Liver (tissue), 8 donors: ENCODE measurements at regions not wholly inside any gene's neighbourhood (a gene's known extent, or its start where the extent isn't known, plus 50 kb on each side); places are given as distances from the start of the nearest gene placed in this dataset.

Experiments used
- DNase-seq: peaks from one replicate; pipeline ENCODE4 v3.0.0-alpha.2; 2017; ENCODE audit warnings: low spot score
- H3K27ac ChIP-seq, 2 donors: one replicate each; pipeline ENCODE4 v1.7.0; 2013; ENCODE audit warnings: inconsistent platforms in 2 of 2, low read length in 2 of 2, control low read depth in 1 of 2, low read depth in 1 of 2, mild to moderate bottlenecking in 1 of 2
- H3K27me3 ChIP-seq, 4 donors: one replicate each; pipeline versions ENCODE4 v1.6.1 to v1.7.0; 2013; ENCODE audit warnings: low read length in 3 of 4, inconsistent platforms in 1 of 4, mild to moderate bottlenecking in 1 of 4, moderate library complexity in 1 of 4; ENCODE audit not compliant: control insufficient read depth in 4 of 4, insufficient read depth in 4 of 4
- H3K36me3 ChIP-seq, 4 donors: one replicate each; pipeline versions ENCODE4 v1.6.1 to v1.7.0; 2013; ENCODE audit warnings: low read length in 3 of 4, mild to moderate bottlenecking in 3 of 4, low read depth in 1 of 4, moderate library complexity in 1 of 4; ENCODE audit not compliant: control insufficient read depth in 4 of 4, insufficient read depth in 3 of 4
- H3K4me1 ChIP-seq, 4 donors: one replicate each; pipeline versions ENCODE4 v1.6.1 to v1.7.0; 2013; ENCODE audit warnings: low read length in 3 of 4, mild to moderate bottlenecking in 3 of 4, moderate library complexity in 1 of 4; ENCODE audit not compliant: control insufficient read depth in 4 of 4, insufficient read depth in 4 of 4
- H3K4me3 ChIP-seq, 3 donors: one replicate each; pipeline versions ENCODE4 v1.6.1 to v1.7.0; 2013; ENCODE audit warnings: low read length in 3 of 3, control low read depth in 1 of 3, low read depth in 1 of 3, mild to moderate bottlenecking in 1 of 3
- H3K9ac ChIP-seq, 2 donors: one replicate each; pipeline ENCODE4 v1.7.0; 2013; ENCODE audit warnings: low read length in 2 of 2, mild to moderate bottlenecking in 2 of 2, moderate library complexity in 2 of 2, control low read depth in 1 of 2, low read depth in 1 of 2
- H3K9me3 ChIP-seq, 4 donors: one replicate each; pipeline versions ENCODE4 v1.6.1 to v1.7.0; 2013; ENCODE audit warnings: low read length in 3 of 4; ENCODE audit not compliant: control insufficient read depth in 4 of 4
- EGR1 ChIP-seq, 2 donors: IDR thresholded peaks; 2 replicates each; pipeline ENCODE4 v1.6.1; 2016 to 2018; ENCODE audit warnings: antibody characterized with exemption in 2 of 2, low read depth in 2 of 2
- FOXA1 ChIP-seq: IDR thresholded peaks from 2 replicates; pipeline ENCODE4 v1.6.1; 2016; ENCODE audit warnings: antibody characterized with exemption
- FOXA2 ChIP-seq: IDR thresholded peaks from 2 replicates; pipeline ENCODE4 v1.6.1; 2016; ENCODE audit warnings: antibody characterized with exemption
- GABPA ChIP-seq, 2 donors: IDR thresholded peaks in 1 of 2; conservative IDR thresholded peaks in 1 of 2; 2 replicates each; pipeline ENCODE4 v1.6.1; 2016; ENCODE audit warnings: antibody characterized with exemption in 2 of 2, mild to moderate bottlenecking in 1 of 2, moderate library complexity in 1 of 2
- HNF4A ChIP-seq, 2 donors: conservative IDR thresholded peaks; 2 replicates each; pipeline ENCODE4 v1.6.1; 2016; ENCODE audit warnings: antibody characterized with exemption in 2 of 2, mild to moderate bottlenecking in 2 of 2
- HNF4G ChIP-seq: IDR thresholded peaks from 2 replicates; pipeline ENCODE4 v1.6.1; 2016; ENCODE audit warnings: antibody characterized with exemption
- NR2F2 ChIP-seq: IDR thresholded peaks from 2 replicates; pipeline ENCODE4 v1.6.1; 2016; ENCODE audit warnings: antibody characterized with exemption
- RAD21 ChIP-seq, 2 donors: IDR thresholded peaks; 2 replicates each; pipeline ENCODE4 v1.6.1; 2016; ENCODE audit warnings: antibody characterized with exemption in 2 of 2, mild to moderate bottlenecking in 2 of 2
- SP1 ChIP-seq: IDR thresholded peaks from 2 replicates; pipeline ENCODE4 v1.6.1; 2018; ENCODE audit warnings: antibody characterized with exemption, mild to moderate bottlenecking
- TAF1 ChIP-seq: conservative IDR thresholded peaks from 2 replicates; pipeline ENCODE4 v1.6.1; 2016; ENCODE audit warnings: antibody characterized with exemption, mild to moderate bottlenecking
- WGBS: extraction: QIAGEN DNeasy Blood & Tissue Kit; methylation state at CpG from one replicate; pipeline ENCODE4 v1.1.7; 2013; 5-methylcytosine and 5-hydroxymethylcytosine counted together
- TF ChIP-seq, protein P1 (sequence below): IDR thresholded peaks from 2 replicates; pipeline ENCODE4 v1.6.1; 2016; ENCODE audit warnings: antibody characterized with exemption, mild to moderate bottlenecking
- TF ChIP-seq, protein P2 (sequence below): fragments of 150-350 bp; IDR thresholded peaks from 2 replicates; pipeline ENCODE4 v1.5.1; 2017; ENCODE audit warnings: improper control_type of control experiment, low read depth, low read length; ENCODE audit not compliant: missing input control
- TF ChIP-seq, protein P3 (sequence below): IDR thresholded peaks from 2 replicates; pipeline ENCODE4 v1.6.1; 2016; ENCODE audit warnings: antibody characterized with exemption
- TF ChIP-seq, protein P4 (sequence below): IDR thresholded peaks from 2 replicates; pipeline ENCODE4 v1.6.1; 2016; ENCODE audit warnings: antibody characterized with exemption
- TF ChIP-seq, protein P5 (sequence below): IDR thresholded peaks from 2 replicates; pipeline ENCODE4 v1.6.1; 2016; ENCODE audit warnings: antibody characterized with exemption
- donor health status: healthy.
- donor health status: healthy.
- donor health status: healthy.
- donor health status: healthy.
- donor health status: healthy.

DNA sequence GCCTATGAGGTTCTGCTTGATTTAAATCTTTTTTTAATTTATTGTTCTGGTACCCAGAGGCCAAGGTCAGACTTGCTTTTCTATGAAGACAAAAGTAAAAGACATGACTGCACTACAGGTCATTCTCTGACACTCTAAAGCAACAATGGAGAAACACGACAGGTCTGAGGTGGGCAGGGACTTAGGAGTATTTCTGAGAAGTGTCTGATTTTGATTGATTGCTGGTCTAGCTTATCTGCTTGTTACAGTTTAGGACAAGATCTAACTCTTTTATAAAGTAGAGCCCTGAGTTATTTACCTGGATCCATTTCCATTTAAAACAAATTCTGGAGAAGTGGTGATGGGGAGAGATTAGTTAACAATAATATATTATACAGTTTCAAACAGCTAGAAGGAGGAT lies 115.2 kb upstream of the STT3B start:
- H3K9ac ChIP-seq, result no peak overlapping the region
- no peaks in the 10 kb centered on the region for H3K36me3 ChIP-seq
- DNase-seq, result no peak
- no peak overlapping the region for H3K27ac ChIP-seq
- 84% methylated on average over 1 of the region's 1 CpG for WGBS
- no peak for TF ChIP-seq FOXA2
- TF ChIP-seq, protein P1, sequence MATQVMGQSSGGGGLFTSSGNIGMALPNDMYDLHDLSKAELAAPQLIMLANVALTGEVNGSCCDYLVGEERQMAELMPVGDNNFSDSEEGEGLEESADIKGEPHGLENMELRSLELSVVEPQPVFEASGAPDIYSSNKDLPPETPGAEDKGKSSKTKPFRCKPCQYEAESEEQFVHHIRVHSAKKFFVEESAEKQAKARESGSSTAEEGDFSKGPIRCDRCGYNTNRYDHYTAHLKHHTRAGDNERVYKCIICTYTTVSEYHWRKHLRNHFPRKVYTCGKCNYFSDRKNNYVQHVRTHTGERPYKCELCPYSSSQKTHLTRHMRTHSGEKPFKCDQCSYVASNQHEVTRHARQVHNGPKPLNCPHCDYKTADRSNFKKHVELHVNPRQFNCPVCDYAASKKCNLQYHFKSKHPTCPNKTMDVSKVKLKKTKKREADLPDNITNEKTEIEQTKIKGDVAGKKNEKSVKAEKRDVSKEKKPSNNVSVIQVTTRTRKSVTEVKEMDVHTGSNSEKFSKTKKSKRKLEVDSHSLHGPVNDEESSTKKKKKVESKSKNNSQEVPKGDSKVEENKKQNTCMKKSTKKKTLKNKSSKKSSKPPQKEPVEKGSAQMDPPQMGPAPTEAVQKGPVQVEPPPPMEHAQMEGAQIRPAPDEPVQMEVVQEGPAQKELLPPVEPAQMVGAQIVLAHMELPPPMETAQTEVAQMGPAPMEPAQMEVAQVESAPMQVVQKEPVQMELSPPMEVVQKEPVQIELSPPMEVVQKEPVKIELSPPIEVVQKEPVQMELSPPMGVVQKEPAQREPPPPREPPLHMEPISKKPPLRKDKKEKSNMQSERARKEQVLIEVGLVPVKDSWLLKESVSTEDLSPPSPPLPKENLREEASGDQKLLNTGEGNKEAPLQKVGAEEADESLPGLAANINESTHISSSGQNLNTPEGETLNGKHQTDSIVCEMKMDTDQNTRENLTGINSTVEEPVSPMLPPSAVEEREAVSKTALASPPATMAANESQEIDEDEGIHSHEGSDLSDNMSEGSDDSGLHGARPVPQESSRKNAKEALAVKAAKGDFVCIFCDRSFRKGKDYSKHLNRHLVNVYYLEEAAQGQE, result no peak
- no peak for TF ChIP-seq HNF4G
- no peak for TF ChIP-seq FOXA1
- TF ChIP-seq, protein P2, sequence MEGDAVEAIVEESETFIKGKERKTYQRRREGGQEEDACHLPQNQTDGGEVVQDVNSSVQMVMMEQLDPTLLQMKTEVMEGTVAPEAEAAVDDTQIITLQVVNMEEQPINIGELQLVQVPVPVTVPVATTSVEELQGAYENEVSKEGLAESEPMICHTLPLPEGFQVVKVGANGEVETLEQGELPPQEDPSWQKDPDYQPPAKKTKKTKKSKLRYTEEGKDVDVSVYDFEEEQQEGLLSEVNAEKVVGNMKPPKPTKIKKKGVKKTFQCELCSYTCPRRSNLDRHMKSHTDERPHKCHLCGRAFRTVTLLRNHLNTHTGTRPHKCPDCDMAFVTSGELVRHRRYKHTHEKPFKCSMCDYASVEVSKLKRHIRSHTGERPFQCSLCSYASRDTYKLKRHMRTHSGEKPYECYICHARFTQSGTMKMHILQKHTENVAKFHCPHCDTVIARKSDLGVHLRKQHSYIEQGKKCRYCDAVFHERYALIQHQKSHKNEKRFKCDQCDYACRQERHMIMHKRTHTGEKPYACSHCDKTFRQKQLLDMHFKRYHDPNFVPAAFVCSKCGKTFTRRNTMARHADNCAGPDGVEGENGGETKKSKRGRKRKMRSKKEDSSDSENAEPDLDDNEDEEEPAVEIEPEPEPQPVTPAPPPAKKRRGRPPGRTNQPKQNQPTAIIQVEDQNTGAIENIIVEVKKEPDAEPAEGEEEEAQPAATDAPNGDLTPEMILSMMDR, result no peak
- TF ChIP-seq EGR1 (IDR thresholded peaks at IDR 0.05; ENCODE audit: low read depth in 2 of 2), result no peak
- no peak for TF ChIP-seq GABPA (IDR thresholded peaks at IDR 0.05 in 1 of 2, conservative IDR thresholded peaks at IDR 0.05 in 1 of 2)
- no peak for TF ChIP-seq SP1
- no peak for TF ChIP-seq TAF1
- TF ChIP-seq HNF4A (conservative IDR thresholded peaks at IDR 0.05), result no peak
- TF ChIP-seq, protein P3, sequence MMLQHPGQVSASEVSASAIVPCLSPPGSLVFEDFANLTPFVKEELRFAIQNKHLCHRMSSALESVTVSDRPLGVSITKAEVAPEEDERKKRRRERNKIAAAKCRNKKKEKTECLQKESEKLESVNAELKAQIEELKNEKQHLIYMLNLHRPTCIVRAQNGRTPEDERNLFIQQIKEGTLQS, result no peak
- TF ChIP-seq NR2F2, result no peak
- TF ChIP-seq, protein P4, sequence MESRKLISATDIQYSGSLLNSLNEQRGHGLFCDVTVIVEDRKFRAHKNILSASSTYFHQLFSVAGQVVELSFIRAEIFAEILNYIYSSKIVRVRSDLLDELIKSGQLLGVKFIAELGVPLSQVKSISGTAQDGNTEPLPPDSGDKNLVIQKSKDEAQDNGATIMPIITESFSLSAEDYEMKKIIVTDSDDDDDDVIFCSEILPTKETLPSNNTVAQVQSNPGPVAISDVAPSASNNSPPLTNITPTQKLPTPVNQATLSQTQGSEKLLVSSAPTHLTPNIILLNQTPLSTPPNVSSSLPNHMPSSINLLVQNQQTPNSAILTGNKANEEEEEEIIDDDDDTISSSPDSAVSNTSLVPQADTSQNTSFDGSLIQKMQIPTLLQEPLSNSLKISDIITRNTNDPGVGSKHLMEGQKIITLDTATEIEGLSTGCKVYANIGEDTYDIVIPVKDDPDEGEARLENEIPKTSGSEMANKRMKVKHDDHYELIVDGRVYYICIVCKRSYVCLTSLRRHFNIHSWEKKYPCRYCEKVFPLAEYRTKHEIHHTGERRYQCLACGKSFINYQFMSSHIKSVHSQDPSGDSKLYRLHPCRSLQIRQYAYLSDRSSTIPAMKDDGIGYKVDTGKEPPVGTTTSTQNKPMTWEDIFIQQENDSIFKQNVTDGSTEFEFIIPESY, result no peak
- H3K9me3 ChIP-seq, result no peaks in the 10 kb centered on the region
- no peak overlapping the region for H3K4me3 ChIP-seq
- H3K27me3 ChIP-seq, result no peaks in the 10 kb centered on the region
- H3K4me1 ChIP-seq, result no peaks in the 10 kb centered on the region

DNA sequence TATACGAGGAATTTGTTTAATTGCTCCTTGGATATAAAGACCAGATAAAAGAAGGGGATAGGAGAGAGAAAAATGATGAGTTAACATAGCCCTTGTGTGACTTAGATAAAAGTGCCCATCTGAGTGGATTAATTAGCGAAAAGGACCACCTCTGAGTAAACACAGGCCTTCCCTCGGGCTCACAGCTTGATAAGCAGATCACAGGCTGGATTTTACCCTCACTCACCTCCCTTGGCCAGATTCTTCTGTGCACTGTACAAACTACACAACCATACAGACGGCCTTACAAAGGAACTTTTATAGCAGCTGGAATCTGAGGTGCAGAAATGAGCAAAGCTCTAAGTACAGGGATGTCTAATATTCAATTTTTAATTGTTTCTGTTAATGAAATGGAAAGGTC lies 112.4 kb upstream of the STT3B start:
- no peaks in the 10 kb centered on the region for H3K27me3 ChIP-seq
- no peak overlapping the region for H3K9ac ChIP-seq
- H3K36me3 ChIP-seq, result no peaks in the 10 kb centered on the region
- DNase-seq, result no peak
- WGBS, result 90% methylated on average over 4 of the region's 4 CpGs
- no peaks in the 10 kb centered on the region for H3K9me3 ChIP-seq
- no peak overlapping the region for H3K27ac ChIP-seq
- H3K4me1 ChIP-seq, result no peaks in the 10 kb centered on the region
- no peak overlapping the region for H3K4me3 ChIP-seq
- TF ChIP-seq EGR1 (IDR thresholded peaks at IDR 0.05; ENCODE audit: low read depth in 2 of 2) (no peak), TAF1 (no peak), HNF4G (no peak), RAD21 (IDR thresholded peaks at IDR 0.05) (no peak), FOXA1 (no peak), HNF4A (conservative IDR thresholded peaks at IDR 0.05) (no peak), NR2F2 (no peak)
- TF ChIP-seq, protein P3, result no peak
- TF ChIP-seq, protein P2, result no peak
- TF ChIP-seq, protein P4, result no peak
- TF ChIP-seq, protein P5, sequence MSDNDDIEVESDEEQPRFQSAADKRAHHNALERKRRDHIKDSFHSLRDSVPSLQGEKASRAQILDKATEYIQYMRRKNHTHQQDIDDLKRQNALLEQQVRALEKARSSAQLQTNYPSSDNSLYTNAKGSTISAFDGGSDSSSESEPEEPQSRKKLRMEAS, result no peak
